ENCODE measurements at regions not wholly inside any gene's neighbourhood (a gene's known extent, or its start where the extent isn't known, plus 50 kb on each side); places are given as distances from the start of the nearest gene placed in this dataset.

DNA sequence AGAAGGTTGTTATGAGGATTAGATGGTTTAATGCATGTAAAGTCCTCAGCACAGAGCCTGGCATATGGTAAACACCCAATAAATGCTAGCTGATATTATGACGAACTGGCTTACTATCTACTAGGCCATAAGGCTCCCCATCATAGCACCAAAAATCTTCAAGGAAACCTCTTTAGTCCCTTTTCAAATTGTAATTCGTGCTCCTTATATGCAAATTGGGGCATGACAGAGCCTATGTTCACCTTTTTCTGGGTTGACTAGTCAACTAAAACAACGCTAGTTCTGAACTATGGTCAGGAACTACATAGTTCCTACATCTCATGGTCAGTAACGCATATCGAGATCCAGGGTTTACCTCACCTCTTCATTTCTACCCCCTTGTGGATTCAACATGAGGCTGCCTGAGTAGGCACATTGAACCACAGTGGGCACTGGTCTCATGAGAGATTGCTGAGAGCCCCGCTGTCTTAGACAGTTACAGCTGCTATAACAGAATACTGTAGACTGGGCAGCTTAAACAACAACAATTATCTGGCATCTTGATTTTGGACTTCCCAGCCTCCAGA is 97.2 kb upstream of the TNFAIP3 start:
- H4K8ac ChIP-seq (ENCODE audit: low read depth in 2 of 2, low read length in 2 of 2), result no peak overlapping the region
- H2AFZ ChIP-seq (replicated peaks; ENCODE audit: low read length, poor library complexity), result no peak overlapping the region
- H2AK5ac ChIP-seq (ENCODE audit: low read depth, low read length), result no peak overlapping the region
- H3K14ac ChIP-seq (replicated peaks; ENCODE audit: low read depth, low read length), result no peak overlapping the region
- H3K9me1 ChIP-seq (ENCODE audit: insufficient read depth, low read length), result no peaks in the 10 kb centered on the region
- dilution Hi-C loops (cut with HindIII; ENCODE audit: low sequenced_read_pairs, unreplicated experiment) (no loop called here), intact Hi-C loops (cut with micrococcal nuclease) (loop anchor here (5.0 kb wide), 1 partner anchor 38 kb away; no protein-coding TSS in a partner anchor), in situ Hi-C loops (cut with MboI; ENCODE audit: low sequenced_read_pairs) (no loop called here)
- no TSS peak for BruUV-seq (replicated peaks)
- 86% methylated on average over 5 of the region's 6 CpGs; no CpG with 5 or more reads in 1 of the 2 experiments for WGBS, 2 experiments (ENCODE audit: extremely low coverage in 2 of 2, insufficient read length in 1 of 2)
- no peak overlapping the region for H2AK9ac ChIP-seq (replicated peaks; ENCODE audit: low read depth, low read length, poor library complexity)
- no peak overlapping the region for H3K9ac ChIP-seq (ENCODE audit: low read depth, low read length)
- no peak overlapping the region for H4K5ac ChIP-seq (ENCODE audit: low read depth, low read length)
- ChIA-PET POLR2A (ENCODE audit: unreplicated experiment) (no interaction called here), CTCF (no interaction called here)
- no peak overlapping the region for H2BK20ac ChIP-seq (ENCODE audit: low read depth, low read length)
- H3K4me2 ChIP-seq (ENCODE audit: low read depth, low read length), result no peak overlapping the region
- no peak overlapping the region for H3K56ac ChIP-seq (ENCODE audit: extremely low read depth, insufficient read depth, low read length)
- H2BK15ac ChIP-seq (ENCODE audit: low read depth, low read length), result no peak overlapping the region
- H3K79me1 ChIP-seq (ENCODE audit: low read depth in 1 of 2, low read length in 2 of 2), result no peaks in the 10 kb centered on the region
- no peak overlapping the region for H3K4me3 ChIP-seq (ENCODE audit: insufficient read depth, low read depth, low read length)
- no peaks in the 10 kb centered on the region for H4K20me1 ChIP-seq (ENCODE audit: insufficient read depth, low read length)
- no peaks in the 10 kb centered on the region for H3K9me3 ChIP-seq (ENCODE audit: control insufficient read depth, insufficient read depth, low read length)
- no peak overlapping the region for H3K23ac ChIP-seq (ENCODE audit: low read depth, low read length)
- TF ChIP-seq, protein P1, sequence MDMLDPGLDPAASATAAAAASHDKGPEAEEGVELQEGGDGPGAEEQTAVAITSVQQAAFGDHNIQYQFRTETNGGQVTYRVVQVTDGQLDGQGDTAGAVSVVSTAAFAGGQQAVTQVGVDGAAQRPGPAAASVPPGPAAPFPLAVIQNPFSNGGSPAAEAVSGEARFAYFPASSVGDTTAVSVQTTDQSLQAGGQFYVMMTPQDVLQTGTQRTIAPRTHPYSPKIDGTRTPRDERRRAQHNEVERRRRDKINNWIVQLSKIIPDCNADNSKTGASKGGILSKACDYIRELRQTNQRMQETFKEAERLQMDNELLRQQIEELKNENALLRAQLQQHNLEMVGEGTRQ (IDR thresholded peaks at IDR 0.05; ENCODE audit: low read depth, low read length), result no peak
- TF ChIP-seq RFX5 (IDR thresholded peaks at IDR 0.05; ENCODE audit: low read depth, low read length) (no peak), BHLHE40 (IDR thresholded peaks at IDR 0.05; ENCODE audit: low read depth, low read length) (no peak), MAZ (IDR thresholded peaks at IDR 0.05; ENCODE audit: borderline replicate concordance, low read depth, low read length) (no peak), MAFK (IDR thresholded peaks at IDR 0.05; ENCODE audit: low read depth, low read length) (no peak), SMC3 (IDR thresholded peaks at IDR 0.05; ENCODE audit: low read depth, low read length) (no peak), CHD1 (IDR thresholded peaks at IDR 0.05; ENCODE audit: low read depth, low read length) (no peak), FOS (IDR thresholded peaks at IDR 0.05; ENCODE audit: low read depth, low read length) (no peak), POLR2A (IDR thresholded peaks at IDR 0.05; ENCODE audit: low read depth, low read length) (no peak), MXI1 (IDR thresholded peaks at IDR 0.05; ENCODE audit: borderline replicate concordance, low read depth, low read length) (no peak), NFE2L2 (IDR thresholded peaks at IDR 0.05; ENCODE audit: low read depth, low read length) (no peak), RCOR1 (IDR thresholded peaks at IDR 0.05; ENCODE audit: insufficient replicate concordance, low read length) (no peak), RAD21 (IDR thresholded peaks at IDR 0.05; ENCODE audit: low read length) (no peak), CEBPB (IDR thresholded peaks at IDR 0.05; ENCODE audit: low read depth, low read length) (no peak)
- TF ChIP-seq, protein P2, sequence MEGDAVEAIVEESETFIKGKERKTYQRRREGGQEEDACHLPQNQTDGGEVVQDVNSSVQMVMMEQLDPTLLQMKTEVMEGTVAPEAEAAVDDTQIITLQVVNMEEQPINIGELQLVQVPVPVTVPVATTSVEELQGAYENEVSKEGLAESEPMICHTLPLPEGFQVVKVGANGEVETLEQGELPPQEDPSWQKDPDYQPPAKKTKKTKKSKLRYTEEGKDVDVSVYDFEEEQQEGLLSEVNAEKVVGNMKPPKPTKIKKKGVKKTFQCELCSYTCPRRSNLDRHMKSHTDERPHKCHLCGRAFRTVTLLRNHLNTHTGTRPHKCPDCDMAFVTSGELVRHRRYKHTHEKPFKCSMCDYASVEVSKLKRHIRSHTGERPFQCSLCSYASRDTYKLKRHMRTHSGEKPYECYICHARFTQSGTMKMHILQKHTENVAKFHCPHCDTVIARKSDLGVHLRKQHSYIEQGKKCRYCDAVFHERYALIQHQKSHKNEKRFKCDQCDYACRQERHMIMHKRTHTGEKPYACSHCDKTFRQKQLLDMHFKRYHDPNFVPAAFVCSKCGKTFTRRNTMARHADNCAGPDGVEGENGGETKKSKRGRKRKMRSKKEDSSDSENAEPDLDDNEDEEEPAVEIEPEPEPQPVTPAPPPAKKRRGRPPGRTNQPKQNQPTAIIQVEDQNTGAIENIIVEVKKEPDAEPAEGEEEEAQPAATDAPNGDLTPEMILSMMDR (conservative IDR thresholded peaks at IDR 0.05; ENCODE audit: low read depth, low read length), result no peak
- TF ChIP-seq, protein P3, sequence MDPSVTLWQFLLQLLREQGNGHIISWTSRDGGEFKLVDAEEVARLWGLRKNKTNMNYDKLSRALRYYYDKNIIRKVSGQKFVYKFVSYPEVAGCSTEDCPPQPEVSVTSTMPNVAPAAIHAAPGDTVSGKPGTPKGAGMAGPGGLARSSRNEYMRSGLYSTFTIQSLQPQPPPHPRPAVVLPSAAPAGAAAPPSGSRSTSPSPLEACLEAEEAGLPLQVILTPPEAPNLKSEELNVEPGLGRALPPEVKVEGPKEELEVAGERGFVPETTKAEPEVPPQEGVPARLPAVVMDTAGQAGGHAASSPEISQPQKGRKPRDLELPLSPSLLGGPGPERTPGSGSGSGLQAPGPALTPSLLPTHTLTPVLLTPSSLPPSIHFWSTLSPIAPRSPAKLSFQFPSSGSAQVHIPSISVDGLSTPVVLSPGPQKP (IDR thresholded peaks at IDR 0.05; ENCODE audit: borderline replicate concordance, low read depth, low read length), result no peak
- no peaks in the 10 kb centered on the region for H3K27me3 ChIP-seq (ENCODE audit: control insufficient read depth, insufficient read depth, low read length)
- H2BK120ac ChIP-seq (ENCODE audit: low read depth, low read length), result no peak overlapping the region
- no peak overlapping the region for H3K27ac ChIP-seq (ENCODE audit: insufficient read depth, low read length)
- H3K18ac ChIP-seq (ENCODE audit: low read depth, low read length), result no peak overlapping the region
- H4K91ac ChIP-seq (ENCODE audit: insufficient read depth, low read depth, low read length), result no peak overlapping the region
- no peaks in the 10 kb centered on the region for H3K36me3 ChIP-seq (ENCODE audit: control insufficient read depth, insufficient read depth, low read length)
- no peak overlapping the region for H2BK5ac ChIP-seq (ENCODE audit: low read depth, low read length, poor library complexity, severe bottlenecking)
- peaks cover 9% of the 10 kb centered on the region; the same call in 1 of the 2 replicates for H3K4me1 ChIP-seq (ENCODE audit: control insufficient read depth, insufficient read depth, low read length)
- no peak for DNase-seq
- no peak for ATAC-seq (ENCODE audit: low read depth)
- no peak overlapping the region for H3K4ac ChIP-seq (ENCODE audit: low read depth, low read length)
